LNCAP (cell line): ENCODE measurements at regions not wholly inside any gene's neighbourhood (a gene's known extent, or its start where the extent isn't known, plus 50 kb on each side); places are given as distances from the start of the nearest gene placed in this dataset.

Experiments used
- CTCF ChIP-seq: fragments of 450-650 bp; IDR thresholded peaks from 2 replicates; pipeline ENCODE4 v1.5.1; 2017; ENCODE audit warnings: mild to moderate bottlenecking

- TF ChIP-seq CTCF, result no peak
These were observed 60.0 kb downstream of the NCOR2 start for GRCh38 chr12:124507188-124508109.

DNA sequence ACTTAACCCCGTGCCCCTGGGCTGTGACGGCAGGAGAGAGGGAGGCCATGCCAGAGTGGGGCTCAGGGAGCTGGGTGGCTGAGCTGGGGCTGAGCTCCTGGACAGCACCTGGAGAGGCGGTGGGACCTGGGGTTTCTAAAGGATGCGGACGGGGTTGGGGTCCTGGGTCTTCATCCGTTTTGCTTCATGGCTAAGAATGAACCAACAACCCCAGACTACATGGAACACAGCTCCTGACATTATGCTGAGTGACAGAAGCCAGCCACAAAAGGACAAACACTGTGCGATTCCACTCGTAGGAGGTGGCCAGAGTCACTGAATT lies 60.6 kb downstream of the NCOR2 start:
- TF ChIP-seq CTCF, result no peak

- no peak for TF ChIP-seq CTCF
These were observed 61.1 kb downstream of the NCOR2 start for GRCh38 chr12:124506145-124506831.

- no peak for TF ChIP-seq CTCF
These were observed 62.2 kb downstream of the NCOR2 start for GRCh38 chr12:124505001-124505818.

GRCh38 chr12:124504273-124505000 lies 63.0 kb downstream of the NCOR2 start:
- TF ChIP-seq CTCF, result no peak

DNA sequence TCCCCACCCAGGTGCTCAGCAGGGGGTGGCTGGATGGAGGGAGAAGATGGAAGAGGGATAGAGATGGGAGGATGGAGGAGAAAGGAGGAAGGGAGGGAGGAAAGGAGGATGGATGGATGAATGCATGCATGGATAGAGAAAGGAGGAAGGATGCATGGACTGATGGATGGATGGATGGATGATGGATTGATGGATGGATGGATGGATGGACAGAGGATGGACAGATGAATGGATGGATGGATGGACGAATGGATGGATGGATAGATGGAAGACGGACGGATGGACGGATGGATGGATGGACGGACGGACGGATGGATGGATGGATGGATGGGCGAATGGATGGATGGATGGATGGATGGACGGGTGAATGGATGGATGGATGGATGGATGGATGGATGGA lies 64.1 kb downstream of the NCOR2 start:
- no peak for TF ChIP-seq CTCF

GRCh38 chr12:124502379-124502778 lies 65.0 kb downstream of the NCOR2 start:
- TF ChIP-seq CTCF, result no peak
